Right atrium auricular region (tissue), 2 donors: ENCODE measurements at regions not wholly inside any gene's neighbourhood (a gene's known extent, or its start where the extent isn't known, plus 50 kb on each side); places are given as distances from the start of the nearest gene placed in this dataset.

ENCODE experiments used
- DNase-seq: peaks from one replicate; pipeline ENCODE4 v3.0.0-alpha.2; 2019; ENCODE audit warnings: low spot score
- H3K27ac ChIP-seq, 2 donors: fragments of 200-600 bp; sonication (generic); 1 replicate in 1 of 2; 2 replicates in 1 of 2; pipeline ENCODE4 v1.5.1; 2016 to 2019
- H3K27me3 ChIP-seq, 2 donors: fragments of 200-600 bp; sonication (generic); one replicate each; pipeline versions ENCODE4 v1.5.1 to v1.6.0; 2017 to 2019
- H3K36me3 ChIP-seq: fragments of 200-600 bp; sonication (generic); one replicate; pipeline ENCODE4 v1.5.1; 2016
- H3K4me1 ChIP-seq, 2 donors: fragments of 200-600 bp; sonication (generic); one replicate each; pipeline versions ENCODE4 v1.5.1 to v1.6.0; 2017 to 2019
- H3K4me3 ChIP-seq, 2 donors: fragments of 200-600 bp; sonication (generic); 1 replicate in 1 of 2; 2 replicates in 1 of 2; pipeline ENCODE4 v1.5.1; 2017 to 2019; ENCODE audit warnings: mild to moderate bottlenecking in 1 of 2, moderate library complexity in 1 of 2
- H3K9me3 ChIP-seq, 2 donors: fragments of 200-600 bp; sonication (generic); one replicate each; pipeline ENCODE4 v1.5.1; 2019
- TF ChIP-seq, protein P1 (sequence below), 2 donors: fragments of 200-600 bp; sonication (generic); IDR thresholded peaks; one replicate each; pipeline ENCODE4 v1.5.1; 2019; ENCODE audit warnings: antibody characterized with exemption in 2 of 2

DNA sequence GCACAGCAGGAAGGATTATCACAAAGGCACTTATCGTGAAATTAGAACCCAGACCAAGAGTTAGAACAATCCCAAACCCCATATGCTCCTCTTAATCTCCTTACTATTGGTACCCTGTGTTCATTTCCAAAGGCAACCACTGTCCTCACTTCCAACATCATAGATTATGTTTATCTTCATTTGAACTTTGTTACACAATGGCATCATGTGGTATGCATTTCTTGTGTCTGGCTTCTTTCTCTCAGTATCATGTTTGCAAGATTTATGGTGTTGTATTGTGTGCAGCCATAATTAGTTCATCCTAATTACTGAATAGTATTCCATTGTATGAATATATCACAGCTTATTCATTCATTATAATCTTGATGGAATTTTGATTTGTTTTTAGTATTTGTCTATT is 124.6 kb upstream of the SEC61G start:
- Histone ChIP-seq H3K4me3 (no peak overlapping the region), H3K27me3 (no peaks in the 10 kb centered on the region), H3K9me3 (no peaks in the 10 kb centered on the region), H3K27ac (no peak overlapping the region), H3K36me3 (no peaks in the 10 kb centered on the region), H3K4me1 (no peaks in the 10 kb centered on the region)
- no peak for DNase-seq
- TF ChIP-seq, protein P1, sequence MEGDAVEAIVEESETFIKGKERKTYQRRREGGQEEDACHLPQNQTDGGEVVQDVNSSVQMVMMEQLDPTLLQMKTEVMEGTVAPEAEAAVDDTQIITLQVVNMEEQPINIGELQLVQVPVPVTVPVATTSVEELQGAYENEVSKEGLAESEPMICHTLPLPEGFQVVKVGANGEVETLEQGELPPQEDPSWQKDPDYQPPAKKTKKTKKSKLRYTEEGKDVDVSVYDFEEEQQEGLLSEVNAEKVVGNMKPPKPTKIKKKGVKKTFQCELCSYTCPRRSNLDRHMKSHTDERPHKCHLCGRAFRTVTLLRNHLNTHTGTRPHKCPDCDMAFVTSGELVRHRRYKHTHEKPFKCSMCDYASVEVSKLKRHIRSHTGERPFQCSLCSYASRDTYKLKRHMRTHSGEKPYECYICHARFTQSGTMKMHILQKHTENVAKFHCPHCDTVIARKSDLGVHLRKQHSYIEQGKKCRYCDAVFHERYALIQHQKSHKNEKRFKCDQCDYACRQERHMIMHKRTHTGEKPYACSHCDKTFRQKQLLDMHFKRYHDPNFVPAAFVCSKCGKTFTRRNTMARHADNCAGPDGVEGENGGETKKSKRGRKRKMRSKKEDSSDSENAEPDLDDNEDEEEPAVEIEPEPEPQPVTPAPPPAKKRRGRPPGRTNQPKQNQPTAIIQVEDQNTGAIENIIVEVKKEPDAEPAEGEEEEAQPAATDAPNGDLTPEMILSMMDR (IDR thresholded peaks at IDR 0.05) = no peak

DNA sequence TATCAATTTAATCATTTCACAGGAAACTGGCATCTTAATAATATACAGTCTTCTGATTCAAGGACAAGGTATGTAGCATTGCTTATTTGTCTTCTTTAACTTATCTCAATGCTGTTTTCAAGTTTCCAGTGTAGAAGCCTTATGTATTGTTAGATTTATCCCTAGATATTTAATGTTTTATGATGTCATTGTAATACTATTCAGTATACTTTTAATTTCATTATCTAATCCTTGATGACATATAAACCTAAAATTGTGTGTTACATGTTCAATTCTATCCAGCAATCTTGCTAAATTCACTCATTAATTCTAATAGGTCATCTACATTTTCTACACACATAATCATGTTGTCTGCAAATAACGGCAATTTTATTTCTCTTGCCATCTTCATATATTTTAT is 126.3 kb upstream of the SEC61G start:
- no peaks in the 10 kb centered on the region for H3K27me3 ChIP-seq
- H3K4me1 ChIP-seq = no peaks in the 10 kb centered on the region
- H3K27ac ChIP-seq = no peak overlapping the region
- no peaks in the 10 kb centered on the region for H3K36me3 ChIP-seq
- no peaks in the 10 kb centered on the region for H3K9me3 ChIP-seq
- DNase-seq = no peak
- TF ChIP-seq, protein P1 (IDR thresholded peaks at IDR 0.05) = no peak
- H3K4me3 ChIP-seq = no peak overlapping the region

DNA sequence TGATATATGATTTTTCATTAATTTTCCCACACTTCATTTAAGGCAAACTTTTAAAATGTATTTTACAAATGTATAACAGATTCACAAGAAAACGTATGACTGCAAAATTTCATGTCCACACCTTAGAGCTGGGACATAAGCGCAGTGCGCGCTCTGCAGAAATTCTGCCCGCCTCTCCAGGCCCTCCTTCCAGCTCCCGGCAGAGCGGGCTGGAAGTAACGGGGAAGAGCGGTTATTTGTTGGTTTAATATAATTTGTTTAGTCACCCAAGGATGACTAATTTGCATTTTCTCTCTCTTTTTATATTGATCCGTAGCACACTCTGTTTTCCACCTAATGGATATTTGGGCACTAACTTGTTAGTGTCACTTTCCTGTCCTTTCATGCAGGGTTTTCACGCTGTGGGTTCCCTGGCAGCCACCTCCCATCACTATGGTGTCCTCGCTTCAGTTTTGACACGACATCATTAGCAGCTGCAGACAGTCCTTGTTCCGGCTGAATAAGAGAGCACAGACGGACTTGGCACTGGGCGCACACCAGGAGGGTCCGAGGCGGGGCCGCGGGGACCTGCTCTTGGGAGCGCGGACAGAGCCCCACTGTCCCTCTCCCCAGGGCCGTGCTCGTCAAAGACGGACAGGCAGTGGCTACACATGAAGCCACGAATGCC is 129.2 kb upstream of the SEC61G start:
- TF ChIP-seq, protein P1 (IDR thresholded peaks at IDR 0.05) = no peak
- DNase-seq = no peak
- H3K36me3 ChIP-seq = no peaks in the 10 kb centered on the region

DNA sequence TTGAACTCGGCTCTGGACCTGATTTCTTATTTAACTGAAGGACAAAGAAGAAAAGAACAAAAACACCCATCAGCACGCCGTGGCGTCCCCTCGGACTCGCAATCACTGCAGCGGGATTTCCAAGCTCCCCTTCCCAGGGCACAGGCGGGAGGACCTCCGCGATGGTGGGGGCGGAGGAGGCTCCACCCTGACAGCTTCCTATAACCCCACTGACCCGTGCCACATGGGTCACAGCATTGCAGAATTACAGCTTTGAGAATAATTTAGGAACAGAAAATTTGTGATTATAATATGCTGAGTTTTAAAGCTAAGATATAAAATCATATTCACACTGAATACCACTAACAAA is 129.7 kb upstream of the SEC61G start:
- Histone ChIP-seq H3K4me3 (peak overlapping the region; percentile 6 to 35), H3K27me3 (no peaks in the 10 kb centered on the region), H3K36me3 (no peaks in the 10 kb centered on the region), H3K9me3 (no peaks in the 10 kb centered on the region), H3K4me1 (no peaks in the 10 kb centered on the region), H3K27ac (no peak overlapping the region)
- TF ChIP-seq, protein P1 (IDR thresholded peaks at IDR 0.05) = no peak
- no peak for DNase-seq

More for the DNA sequence above, 129.2 kb upstream of the SEC61G start:
- H3K4me1 ChIP-seq = no peaks in the 10 kb centered on the region
- no peak overlapping the region for H3K27ac ChIP-seq
- peak overlapping the region; percentile 6 to 35 for H3K4me3 ChIP-seq
- no peaks in the 10 kb centered on the region for H3K9me3 ChIP-seq
- H3K27me3 ChIP-seq = no peaks in the 10 kb centered on the region

DNA sequence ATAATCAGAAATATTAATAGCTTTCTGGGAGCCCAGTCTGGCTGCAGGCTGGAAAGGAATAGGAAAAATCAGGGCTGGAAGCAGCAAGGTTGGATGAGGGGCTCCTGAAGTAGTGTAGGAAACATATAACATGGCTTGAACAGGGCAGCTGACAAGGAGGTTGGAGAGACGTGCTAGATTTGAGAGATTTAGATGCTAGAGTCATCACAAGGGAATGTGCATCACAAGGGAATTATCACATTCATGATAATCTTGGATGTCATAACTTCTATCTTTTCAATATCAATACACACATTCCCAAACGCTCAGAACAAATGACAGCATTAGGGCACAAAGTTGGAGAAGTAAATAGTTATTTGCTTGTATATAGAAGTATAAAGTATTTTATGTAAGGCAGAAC is 120.9 kb upstream of the EGFR start:
- Histone ChIP-seq H3K27me3 (no peaks in the 10 kb centered on the region), H3K27ac (no peak overlapping the region), H3K4me1 (no peaks in the 10 kb centered on the region), H3K4me3 (no peak overlapping the region), H3K36me3 (no peaks in the 10 kb centered on the region), H3K9me3 (no peaks in the 10 kb centered on the region)
- DNase-seq = no peak
- TF ChIP-seq, protein P1 (IDR thresholded peaks at IDR 0.05) = no peak
